DND-41 (cell line): ENCODE measurements at regions not wholly inside any gene's neighbourhood (a gene's known extent, or its start where the extent isn't known, plus 50 kb on each side); places are given as distances from the start of the nearest gene placed in this dataset.

Experiments used
- EZH2 ChIP-seq: IDR thresholded peaks from 3 replicates; pipeline ENCODE4 v1.6.1; 2012; ENCODE audit warnings: borderline replicate concordance, low read depth, mild to moderate bottlenecking, moderate library complexity, low read length, inconsistent platforms; ENCODE audit not compliant: severe bottlenecking
- TF ChIP-seq, protein P1 (sequence below): IDR thresholded peaks from 2 replicates; pipeline ENCODE4 v1.5.1; 2012; ENCODE audit warnings: borderline replicate concordance, low read length, moderate library complexity, mild to moderate bottlenecking; ENCODE audit not compliant: poor library complexity, severe bottlenecking; ENCODE audit errors: extremely low read depth

DNA sequence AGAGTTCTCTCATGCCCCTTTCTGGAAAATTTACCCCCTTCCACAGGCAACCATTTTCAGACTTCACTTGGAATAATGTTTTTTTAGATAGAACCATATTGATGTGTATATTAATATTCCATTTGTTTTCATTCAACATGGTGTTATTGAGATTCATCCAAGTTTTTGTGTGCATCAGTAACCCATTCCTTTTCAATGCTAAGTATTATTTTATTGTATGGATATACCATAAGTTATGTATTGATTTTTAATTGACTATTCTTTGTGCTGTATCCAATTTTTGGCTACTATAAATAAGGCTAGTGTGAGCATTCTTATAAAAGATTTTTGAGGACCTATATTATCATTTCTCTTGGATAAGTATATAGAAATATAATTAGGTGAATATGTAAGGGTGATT is 1025.7 kb downstream of the GRM8 start:
- TF ChIP-seq, protein P1, sequence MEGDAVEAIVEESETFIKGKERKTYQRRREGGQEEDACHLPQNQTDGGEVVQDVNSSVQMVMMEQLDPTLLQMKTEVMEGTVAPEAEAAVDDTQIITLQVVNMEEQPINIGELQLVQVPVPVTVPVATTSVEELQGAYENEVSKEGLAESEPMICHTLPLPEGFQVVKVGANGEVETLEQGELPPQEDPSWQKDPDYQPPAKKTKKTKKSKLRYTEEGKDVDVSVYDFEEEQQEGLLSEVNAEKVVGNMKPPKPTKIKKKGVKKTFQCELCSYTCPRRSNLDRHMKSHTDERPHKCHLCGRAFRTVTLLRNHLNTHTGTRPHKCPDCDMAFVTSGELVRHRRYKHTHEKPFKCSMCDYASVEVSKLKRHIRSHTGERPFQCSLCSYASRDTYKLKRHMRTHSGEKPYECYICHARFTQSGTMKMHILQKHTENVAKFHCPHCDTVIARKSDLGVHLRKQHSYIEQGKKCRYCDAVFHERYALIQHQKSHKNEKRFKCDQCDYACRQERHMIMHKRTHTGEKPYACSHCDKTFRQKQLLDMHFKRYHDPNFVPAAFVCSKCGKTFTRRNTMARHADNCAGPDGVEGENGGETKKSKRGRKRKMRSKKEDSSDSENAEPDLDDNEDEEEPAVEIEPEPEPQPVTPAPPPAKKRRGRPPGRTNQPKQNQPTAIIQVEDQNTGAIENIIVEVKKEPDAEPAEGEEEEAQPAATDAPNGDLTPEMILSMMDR = no peak
- no peak for TF ChIP-seq EZH2
